BLaER1 treated with 17β-estradiol and CSF1 and Interleukin-3, amounts not matched to agents 10 nM and 100 nM (cell line): ENCODE measurements at regions not wholly inside any gene's neighbourhood (a gene's known extent, or its start where the extent isn't known, plus 50 kb on each side); places are given as distances from the start of the nearest gene placed in this dataset.

ENCODE experiments used
- H3K27ac ChIP-seq, 11 experiments: shearing (Covaris generic); formaldehyde crosslinking; 2 replicates each; pipeline ENCODE4 v1.8.1; 2022
- H3K27me3 ChIP-seq, 11 experiments: shearing (Covaris generic); formaldehyde crosslinking; 2 replicates each; pipeline ENCODE4 v1.8.1; 2022
- H3K36me3 ChIP-seq, 11 experiments: shearing (Covaris generic); formaldehyde crosslinking; 2 replicates each; pipeline ENCODE4 v1.8.1; 2022
- H3K4me1 ChIP-seq, 10 experiments: shearing (Covaris generic); formaldehyde crosslinking; 2 replicates each; pipeline ENCODE4 v1.8.1; 2022
- H3K4me2 ChIP-seq, 11 experiments: shearing (Covaris generic); formaldehyde crosslinking; 2 replicates each; pipeline ENCODE4 v1.8.1; 2022
- H3K4me3 ChIP-seq, 10 experiments: shearing (Covaris generic); formaldehyde crosslinking; 2 replicates each; pipeline ENCODE4 v1.8.1; 2022
- H3K9ac ChIP-seq, 11 experiments: shearing (Covaris generic); formaldehyde crosslinking; 2 replicates each; pipeline ENCODE4 v1.8.1; 2022
- H3K9me3 ChIP-seq, 11 experiments: shearing (Covaris generic); formaldehyde crosslinking; replicated peaks in 1 of 11; 2 replicates each; pipeline ENCODE4 v1.8.1; 2022
- H4K20me1 ChIP-seq, 11 experiments: shearing (Covaris generic); formaldehyde crosslinking; 2 replicates each; pipeline ENCODE4 v1.8.1; 2022
- Cebpa-rat ChIP-seq, 11 experiments: shearing (Covaris generic); IDR thresholded peaks; 2 replicates each; pipeline ENCODE4 v1.8.1; 2022

DNA sequence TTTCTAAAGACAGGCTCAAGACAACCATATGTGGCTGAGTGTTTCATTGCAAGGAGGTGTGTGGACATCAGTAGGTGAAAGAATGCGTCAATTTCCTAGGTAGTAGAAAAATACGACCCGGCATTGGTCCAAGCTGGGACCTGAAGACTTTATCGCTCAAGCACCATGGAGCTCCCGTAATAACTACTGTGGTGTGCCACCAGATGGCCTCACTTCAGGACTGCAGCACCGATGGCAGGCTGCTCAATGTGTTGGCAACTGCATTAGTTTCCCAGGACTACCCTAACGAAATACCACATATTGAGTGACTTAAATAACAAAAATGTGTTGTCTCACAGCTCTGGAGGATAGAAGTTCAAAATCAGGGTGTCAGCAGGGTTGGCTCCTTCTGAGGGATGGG lies 72.4 kb upstream of the FAT3 start:
- no peak overlapping the region for H3K27ac ChIP-seq
- H3K36me3 ChIP-seq, result no peaks in the 10 kb centered on the region
- H3K4me1 ChIP-seq, result peaks cover 0 to 5% (median 0%) of the 10 kb centered on the region in 10 experiments; a peak in 1 of 20 replicates
- H3K9me3 ChIP-seq, result peaks cover 0 to 8% (median 0%) of the 10 kb centered on the region in 11 experiments; a peak in 6 of 22 replicates
- no peak overlapping the region for H3K9ac ChIP-seq
- no peak for TF ChIP-seq Cebpa-rat (IDR thresholded peaks at IDR 0.05)
- H3K4me2 ChIP-seq, result no peak overlapping the region
- no peaks in the 10 kb centered on the region for H4K20me1 ChIP-seq
- H3K4me3 ChIP-seq, result no peak overlapping the region
- H3K27me3 ChIP-seq, result no peaks in the 10 kb centered on the region

DNA sequence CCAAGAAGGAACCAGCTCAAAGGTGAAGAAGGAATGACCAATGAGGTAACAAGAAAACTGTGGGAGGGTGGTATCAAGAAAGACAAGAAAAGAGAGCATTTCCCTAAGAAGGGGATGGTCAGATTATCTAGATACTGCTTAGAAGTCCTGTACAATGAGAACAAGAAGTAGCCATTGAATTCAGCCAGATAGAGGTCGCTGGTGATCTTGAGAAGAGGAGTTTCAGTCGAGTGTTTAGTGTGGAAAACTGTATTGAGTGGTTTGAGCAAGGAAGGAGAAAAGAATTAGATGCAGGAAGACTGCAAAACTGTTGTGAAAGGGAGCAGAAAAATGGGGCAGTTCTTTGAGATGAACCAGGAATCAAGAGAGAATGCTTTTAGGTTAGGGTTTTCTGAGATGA lies 74.6 kb upstream of the FAT3 start:
- Histone ChIP-seq H3K9me3 (no peaks in the 10 kb centered on the region), H3K4me1 (no peaks in the 10 kb centered on the region), H4K20me1 (no peaks in the 10 kb centered on the region), H3K27ac (no peak overlapping the region), H3K27me3 (no peaks in the 10 kb centered on the region), H3K4me3 (no peak overlapping the region), H3K9ac (no peak overlapping the region), H3K4me2 (no peak overlapping the region), H3K36me3 (no peaks in the 10 kb centered on the region)
- no peak for TF ChIP-seq Cebpa-rat (IDR thresholded peaks at IDR 0.05)

DNA sequence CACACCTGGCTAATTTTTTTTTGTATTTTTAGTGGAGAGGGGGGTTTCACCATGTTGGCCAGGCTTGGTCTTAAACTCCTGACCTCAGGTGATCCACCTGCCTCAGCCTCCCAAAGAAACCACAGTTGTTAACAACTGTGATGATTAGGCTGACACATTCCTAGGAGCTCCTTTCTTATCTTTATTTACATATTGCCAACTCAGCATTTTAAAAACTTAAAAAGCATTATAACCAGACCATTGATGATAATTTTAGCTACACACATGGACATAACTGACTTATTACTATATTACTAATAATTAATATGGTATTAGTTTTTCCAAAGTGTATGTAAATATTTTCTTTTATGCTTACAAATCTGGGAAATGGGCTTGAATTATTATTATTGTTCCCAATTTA lies 82.9 kb upstream of the FAT3 start:
- Histone ChIP-seq H3K4me3 (no peak overlapping the region), H3K27ac (no peak overlapping the region), H3K9me3 (no peaks in the 10 kb centered on the region), H3K4me1 (no peaks in the 10 kb centered on the region; a peak in 1 of 20 replicates), H4K20me1 (no peaks in the 10 kb centered on the region), H3K4me2 (no peak overlapping the region), H3K27me3 (no peaks in the 10 kb centered on the region), H3K36me3 (no peaks in the 10 kb centered on the region), H3K9ac (no peak overlapping the region)
- no peak for TF ChIP-seq Cebpa-rat (IDR thresholded peaks at IDR 0.05)

DNA sequence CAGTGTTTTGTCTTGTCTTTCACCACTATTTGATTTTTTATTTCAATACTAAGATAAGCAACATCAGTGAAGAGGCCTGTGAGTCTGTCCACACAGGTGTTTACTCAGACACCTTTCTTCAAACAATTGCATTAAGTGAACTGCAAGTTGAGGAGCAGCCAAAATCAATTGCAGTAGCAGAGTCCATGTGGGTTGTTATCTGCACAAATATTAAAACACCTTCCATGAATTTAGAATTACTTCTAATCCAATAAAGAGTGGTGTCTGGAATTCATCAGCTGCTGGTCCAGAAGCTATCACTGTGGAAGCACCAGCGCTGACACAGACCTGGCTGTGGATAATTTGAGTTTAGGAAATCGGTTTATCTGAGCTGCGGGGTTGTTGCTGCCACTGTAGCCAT lies 83.5 kb upstream of the FAT3 start:
- no peak overlapping the region for H3K4me3 ChIP-seq
- H3K9me3 ChIP-seq, result no peaks in the 10 kb centered on the region
- no peaks in the 10 kb centered on the region for H3K27me3 ChIP-seq
- H3K27ac ChIP-seq, result no peak overlapping the region
- no peak overlapping the region for H3K4me2 ChIP-seq
- H3K9ac ChIP-seq, result no peak overlapping the region
- no peak for TF ChIP-seq Cebpa-rat (IDR thresholded peaks at IDR 0.05)
- no peaks in the 10 kb centered on the region for H4K20me1 ChIP-seq
- no peaks in the 10 kb centered on the region; a peak in 1 of 20 replicates for H3K4me1 ChIP-seq
- H3K36me3 ChIP-seq, result no peaks in the 10 kb centered on the region

DNA sequence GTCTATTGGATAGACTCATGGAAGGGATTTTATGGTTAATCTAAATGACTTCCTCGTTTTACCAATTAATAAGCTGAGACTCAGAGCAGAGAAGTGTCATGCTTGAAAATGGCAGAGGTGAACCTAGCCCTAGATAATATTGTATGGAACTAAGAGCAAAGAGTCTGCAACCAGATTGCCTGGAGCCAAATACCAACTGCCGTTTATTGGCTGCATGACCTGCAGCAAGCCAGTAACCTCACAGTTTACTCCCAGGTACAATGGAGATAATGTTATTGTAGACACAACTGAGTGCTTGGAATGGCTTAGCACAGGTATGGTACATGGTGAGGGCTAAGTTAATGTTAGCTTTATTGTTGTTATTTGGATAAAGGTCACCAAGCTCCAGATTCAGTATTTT lies 84.6 kb upstream of the FAT3 start:
- Histone ChIP-seq H3K9ac (no peak overlapping the region), H3K27me3 (no peaks in the 10 kb centered on the region), H3K27ac (no peak overlapping the region), H3K9me3 (no peaks in the 10 kb centered on the region), H3K36me3 (no peaks in the 10 kb centered on the region), H4K20me1 (no peaks in the 10 kb centered on the region), H3K4me2 (no peak overlapping the region), H3K4me3 (no peak overlapping the region), H3K4me1 (no peaks in the 10 kb centered on the region; a peak in 1 of 20 replicates)
- no peak for TF ChIP-seq Cebpa-rat (IDR thresholded peaks at IDR 0.05)

DNA sequence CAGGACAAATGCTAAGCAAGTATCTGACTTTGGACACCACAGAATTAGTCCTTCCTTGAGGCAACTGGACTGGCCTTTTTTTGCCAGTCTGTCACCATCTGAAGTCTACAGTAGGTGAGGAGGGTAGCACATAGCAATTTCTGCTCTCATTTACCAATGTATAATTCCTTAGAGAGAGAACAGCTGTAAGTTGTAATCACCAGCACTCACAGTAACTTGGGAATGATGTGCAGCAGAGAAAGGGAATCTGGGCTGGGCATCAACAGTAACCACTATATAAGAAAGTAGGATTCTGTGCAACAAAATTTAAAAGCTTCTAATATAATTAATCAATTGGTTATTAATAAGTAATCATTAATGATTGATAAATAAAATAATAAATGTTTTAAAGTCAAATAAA lies 86.3 kb upstream of the FAT3 start:
- Histone ChIP-seq H3K4me3 (no peak overlapping the region), H3K36me3 (no peaks in the 10 kb centered on the region), H3K9ac (no peak overlapping the region), H3K27ac (no peak overlapping the region), H3K9me3 (no peaks in the 10 kb centered on the region), H3K27me3 (no peaks in the 10 kb centered on the region), H4K20me1 (no peaks in the 10 kb centered on the region), H3K4me2 (no peak overlapping the region), H3K4me1 (no peaks in the 10 kb centered on the region; a peak in 1 of 20 replicates)
- TF ChIP-seq Cebpa-rat (IDR thresholded peaks at IDR 0.05), result no peak

DNA sequence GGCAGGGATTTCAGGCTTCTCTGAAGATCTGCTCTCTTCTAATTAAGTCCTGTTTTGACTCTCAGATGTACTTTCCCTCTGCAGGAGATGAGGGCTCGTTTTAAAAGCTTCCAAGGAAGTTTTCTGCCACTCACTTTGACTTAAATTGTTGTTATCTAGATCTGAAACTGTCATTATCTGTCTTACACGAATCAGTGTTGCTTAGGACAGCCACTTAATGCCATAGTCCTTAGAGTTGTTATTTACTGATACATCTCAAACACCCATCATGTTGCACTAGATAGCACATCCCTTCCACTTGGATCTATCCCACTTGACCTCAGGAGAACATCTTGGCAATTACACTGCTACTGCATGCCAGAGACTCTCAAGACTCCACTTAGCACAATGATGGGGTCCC lies 86.9 kb upstream of the FAT3 start:
- no peak overlapping the region for H3K4me2 ChIP-seq
- no peaks in the 10 kb centered on the region for H3K9me3 ChIP-seq
- TF ChIP-seq Cebpa-rat (IDR thresholded peaks at IDR 0.05), result no peak
- H3K27ac ChIP-seq, result no peak overlapping the region
- H3K4me3 ChIP-seq, result no peak overlapping the region
- no peak overlapping the region for H3K9ac ChIP-seq
- H3K36me3 ChIP-seq, result no peaks in the 10 kb centered on the region
- no peaks in the 10 kb centered on the region for H4K20me1 ChIP-seq
- no peaks in the 10 kb centered on the region; a peak in 1 of 20 replicates for H3K4me1 ChIP-seq
- H3K27me3 ChIP-seq, result no peaks in the 10 kb centered on the region

DNA sequence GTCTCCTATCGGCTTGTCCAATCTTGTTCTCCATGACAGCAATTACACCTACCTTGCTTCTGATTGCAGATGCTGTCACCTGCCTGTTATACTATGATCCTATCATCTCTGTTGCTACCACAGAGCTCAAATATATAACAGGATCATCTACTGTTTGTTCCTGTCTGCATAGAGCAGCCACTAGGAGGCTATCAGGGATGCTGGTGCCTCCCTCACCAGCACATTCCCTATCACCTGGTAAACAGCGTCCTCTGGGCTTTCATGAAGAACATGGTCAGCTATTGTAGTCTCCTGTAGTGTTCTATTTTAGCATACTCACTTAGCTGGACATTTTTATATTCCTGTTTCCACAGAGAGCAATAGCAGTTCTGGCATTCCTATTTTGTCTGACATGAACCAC lies 87.8 kb upstream of the FAT3 start:
- Histone ChIP-seq H3K9ac (no peak overlapping the region), H3K4me1 (no peaks in the 10 kb centered on the region), H4K20me1 (no peaks in the 10 kb centered on the region), H3K27ac (no peak overlapping the region), H3K4me3 (no peak overlapping the region), H3K36me3 (no peaks in the 10 kb centered on the region), H3K9me3 (no peaks in the 10 kb centered on the region), H3K27me3 (no peaks in the 10 kb centered on the region), H3K4me2 (no peak overlapping the region)
- no peak for TF ChIP-seq Cebpa-rat (IDR thresholded peaks at IDR 0.05)

DNA sequence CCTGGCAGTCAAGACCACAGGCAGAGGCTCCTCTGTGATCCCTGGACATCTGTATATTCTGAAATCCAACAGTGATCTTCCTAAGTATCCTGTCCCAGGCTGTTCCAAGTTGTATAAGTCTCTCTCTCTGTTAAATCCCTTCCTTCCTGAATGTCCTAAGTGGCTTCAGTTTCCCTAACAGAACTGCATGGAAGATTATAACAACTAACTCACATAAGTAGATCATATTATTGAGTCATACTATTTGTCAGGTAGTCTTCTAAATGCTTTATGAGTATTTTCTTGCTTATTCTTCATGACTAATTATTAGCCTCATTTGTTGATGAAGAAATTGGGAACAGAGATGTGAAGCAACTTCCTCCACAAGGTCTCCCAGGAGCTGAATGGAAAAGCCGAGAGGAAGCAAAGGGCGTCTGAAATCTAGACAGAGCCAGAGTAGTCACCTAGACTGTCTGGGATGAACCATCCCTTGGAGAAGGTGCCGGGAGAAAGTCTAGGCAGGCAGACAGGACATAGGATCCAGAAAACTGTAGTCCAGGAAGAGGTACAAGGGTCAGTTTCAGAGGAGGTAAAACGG lies 93.2 kb upstream of the FAT3 start:
- Histone ChIP-seq H3K36me3 (no peaks in the 10 kb centered on the region), H4K20me1 (no peaks in the 10 kb centered on the region), H3K9ac (no peak overlapping the region), H3K4me3 (no peak overlapping the region), H3K27me3 (no peaks in the 10 kb centered on the region), H3K27ac (no peak overlapping the region), H3K4me2 (no peak overlapping the region), H3K9me3 (no peaks in the 10 kb centered on the region), H3K4me1 (no peaks in the 10 kb centered on the region)
- TF ChIP-seq Cebpa-rat (IDR thresholded peaks at IDR 0.05), result no peak

DNA sequence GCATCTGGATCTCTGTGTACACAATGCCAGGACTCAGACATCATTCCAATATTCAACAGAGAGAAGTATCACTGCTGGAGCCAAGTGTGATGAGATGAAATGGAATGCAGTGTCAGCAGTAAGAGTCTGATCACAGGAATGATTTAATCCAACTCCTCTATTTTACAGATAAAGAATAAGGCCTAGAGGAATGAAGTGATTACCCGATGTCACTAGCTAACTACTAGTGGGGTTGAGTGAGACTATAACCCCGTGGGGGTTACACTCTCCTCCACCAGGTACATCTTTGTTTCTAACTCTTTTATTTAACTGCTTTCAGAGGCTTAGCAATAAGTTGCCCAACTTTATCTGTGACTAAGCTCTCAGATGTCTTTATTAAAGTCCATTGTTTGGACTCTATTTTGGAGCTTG lies 94.2 kb upstream of the FAT3 start:
- H3K36me3 ChIP-seq, result no peaks in the 10 kb centered on the region
- no peak overlapping the region for H3K9ac ChIP-seq
- no peak overlapping the region for H3K27ac ChIP-seq
- no peak for TF ChIP-seq Cebpa-rat (IDR thresholded peaks at IDR 0.05)
- H4K20me1 ChIP-seq, result no peaks in the 10 kb centered on the region
- H3K9me3 ChIP-seq, result no peaks in the 10 kb centered on the region
- H3K27me3 ChIP-seq, result no peaks in the 10 kb centered on the region
- no peaks in the 10 kb centered on the region for H3K4me1 ChIP-seq
- H3K4me2 ChIP-seq, result no peak overlapping the region
- no peak overlapping the region for H3K4me3 ChIP-seq
